GM21529 (cell line): ENCODE measurements at regions not wholly inside any gene's neighbourhood (a gene's known extent, or its start where the extent isn't known, plus 50 kb on each side); places are given as distances from the start of the nearest gene placed in this dataset.
"Not testable (repeated sequence)": the region's sequence is repeated elsewhere in the genome, so short reads cannot be mapped to it uniquely, and the experiment has no call there.

Experiments
- ATAC-seq: cut with Tn5 transposase; IDR thresholded peaks from one replicate; pipeline ENCODE4 v1.9.1; 2021; ENCODE audit not compliant: unreplicated experiment

GRCh38 chr12:72148709-72149108, 123.5 kb upstream of the TRHDE start:
- ATAC-seq: no peak

- no peak for ATAC-seq
Measured at GRCh38 chr12:72162875-72163274, 109.3 kb upstream of the TRHDE start.

GRCh38 chr12:72168851-72169250, 103.3 kb upstream of the TRHDE start:
- ATAC-seq: no peak

DNA sequence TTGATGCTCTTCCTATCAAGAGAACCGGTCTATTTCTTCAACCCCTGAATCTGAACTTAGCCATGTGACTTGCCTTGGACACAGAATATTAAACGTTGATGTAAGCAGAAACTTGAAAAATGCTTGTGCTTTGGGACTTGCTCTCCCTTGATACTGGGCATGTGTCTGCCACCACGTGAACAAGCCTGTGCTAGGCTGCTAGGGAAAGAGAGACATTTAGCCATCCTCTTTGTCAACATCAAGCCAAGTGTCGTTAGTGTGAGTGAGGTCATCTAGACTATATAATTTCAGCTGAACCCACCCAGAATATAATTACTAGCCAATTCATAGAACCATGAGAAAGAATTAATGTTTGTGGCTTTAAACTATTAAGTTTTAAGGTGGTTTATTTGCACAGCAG, 98.2 kb upstream of the TRHDE start:
- no peak for ATAC-seq

DNA sequence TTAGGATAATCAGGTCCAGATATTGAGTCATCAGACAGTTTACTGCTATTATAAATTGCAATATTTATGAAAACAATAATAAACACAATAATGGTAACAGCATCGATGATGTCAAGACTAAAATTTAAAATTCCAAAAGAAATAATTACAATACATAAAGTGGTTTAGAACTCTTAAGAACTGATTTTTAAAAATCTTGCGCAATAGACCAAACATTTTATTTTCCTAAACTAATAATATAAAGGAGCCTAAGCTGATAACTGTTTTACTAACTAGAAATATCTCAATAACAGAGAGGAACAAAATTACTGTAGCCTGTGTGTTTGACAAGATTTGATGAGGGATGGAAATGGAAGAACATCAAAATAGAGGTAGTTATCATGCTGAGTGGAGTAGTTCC, 93.9 kb upstream of the TRHDE start:
- no peak for ATAC-seq

DNA sequence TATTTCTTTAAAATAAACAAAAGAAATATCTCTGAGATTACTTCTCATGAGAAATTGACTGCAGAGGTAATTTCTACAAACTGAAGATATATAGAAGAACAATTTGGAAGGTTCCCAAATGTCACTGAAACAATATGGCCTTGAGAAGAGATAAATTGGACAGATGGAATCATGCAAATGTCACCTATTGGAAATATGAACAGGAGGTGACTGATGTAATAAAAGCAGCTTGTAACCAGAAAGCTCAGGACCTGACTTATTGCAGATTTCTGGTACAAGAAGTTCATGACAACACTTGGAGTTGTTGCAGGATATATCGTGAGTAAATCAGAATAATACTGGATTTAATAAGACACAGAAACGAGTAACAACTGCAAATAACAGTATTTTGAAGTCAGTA, 93.3 kb upstream of the TRHDE start:
- no peak for ATAC-seq

GRCh38 chr12:72179841-72180240, 92.3 kb upstream of the TRHDE start:
- no peak for ATAC-seq

DNA sequence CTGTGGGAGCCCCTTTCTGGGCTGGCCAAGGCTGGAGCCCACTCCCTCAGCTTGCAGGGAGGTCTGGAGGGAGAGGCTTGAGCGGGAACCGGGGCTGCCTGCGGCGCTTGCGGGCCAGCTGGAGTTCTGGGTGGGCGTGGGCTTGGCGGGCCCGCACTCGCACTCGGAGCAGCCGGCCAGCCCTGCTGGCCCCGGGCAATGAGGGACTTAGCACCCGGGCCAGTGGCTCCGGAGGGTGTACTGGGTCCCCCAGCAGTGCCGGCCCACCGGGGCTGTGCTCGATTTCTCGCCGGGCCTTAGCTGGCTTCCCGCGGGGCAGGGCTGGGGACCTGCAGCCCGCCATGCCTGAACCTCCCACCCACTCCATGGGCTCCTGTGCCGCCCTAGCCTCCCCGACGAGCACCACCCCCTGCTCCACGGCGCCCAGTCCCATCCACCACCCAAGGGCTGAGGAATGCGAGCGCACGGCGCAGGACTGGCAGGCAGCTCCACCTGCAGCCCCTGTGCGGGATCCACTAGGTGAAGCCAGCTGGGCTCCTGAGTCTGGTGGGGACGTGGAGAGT, 87.1 kb upstream of the TRHDE start:
- not testable (repeated sequence) for ATAC-seq

DNA sequence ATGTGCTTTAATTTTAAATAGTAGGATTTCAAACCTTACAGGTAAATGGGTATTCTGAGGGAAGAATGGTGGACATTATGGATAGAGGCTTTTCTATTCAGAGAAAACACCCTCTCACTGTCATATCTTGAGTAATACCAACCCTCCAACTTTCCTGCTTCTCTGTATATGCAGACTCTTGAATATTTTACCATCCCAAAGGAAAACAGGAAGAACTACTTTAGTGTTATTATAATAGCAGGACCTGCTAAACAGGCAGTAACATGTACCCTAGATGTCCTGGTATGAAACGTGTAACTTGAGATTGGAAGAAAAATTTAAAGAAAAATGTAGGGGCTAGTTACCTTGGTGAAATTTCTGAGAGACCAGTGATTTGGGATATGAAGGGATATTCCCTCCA, 82.9 kb upstream of the TRHDE start:
- no peak for ATAC-seq

DNA sequence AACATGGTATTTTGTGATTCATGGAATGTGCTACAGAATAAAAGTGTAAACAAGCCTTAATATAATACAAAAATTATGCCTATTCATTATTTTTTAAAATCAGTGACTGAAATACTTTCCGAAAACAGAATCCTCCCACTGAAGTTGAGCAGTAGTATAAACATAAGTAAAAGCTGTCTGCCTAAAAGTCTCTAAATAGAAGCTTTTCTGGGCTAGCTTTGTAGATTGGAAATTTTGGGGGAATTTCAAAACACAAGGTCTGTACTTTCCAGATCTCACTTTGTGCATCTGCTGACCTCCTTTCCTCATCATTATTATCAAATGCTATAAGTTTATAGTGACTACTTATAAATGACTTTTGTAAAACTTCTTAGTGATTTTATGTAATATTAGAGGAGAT, 80.4 kb upstream of the TRHDE start:
- ATAC-seq: peak; percentile 70

GRCh38 chr12:72197790-72198189, 74.4 kb upstream of the TRHDE start:
- no peak for ATAC-seq

DNA sequence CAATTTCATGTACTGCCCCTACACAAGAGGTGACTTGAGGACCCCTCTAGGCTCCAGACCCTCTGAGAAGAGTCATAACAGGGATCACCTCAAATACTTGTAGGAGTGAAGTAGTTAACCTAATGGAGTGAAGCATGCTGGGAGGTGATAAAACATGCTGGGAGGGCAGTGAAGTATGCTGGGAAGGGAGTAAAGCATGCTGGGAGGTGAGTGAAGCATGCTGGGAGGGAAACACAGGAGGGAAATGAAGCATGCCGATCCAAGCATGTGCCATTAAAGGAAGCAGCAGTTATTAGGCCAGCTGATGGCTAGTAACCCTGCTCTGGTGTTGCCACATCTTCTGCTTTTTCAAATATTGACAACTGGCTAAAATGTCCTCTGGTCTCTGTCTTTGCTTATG, 70.7 kb upstream of the TRHDE start:
- no peak for ATAC-seq

DNA sequence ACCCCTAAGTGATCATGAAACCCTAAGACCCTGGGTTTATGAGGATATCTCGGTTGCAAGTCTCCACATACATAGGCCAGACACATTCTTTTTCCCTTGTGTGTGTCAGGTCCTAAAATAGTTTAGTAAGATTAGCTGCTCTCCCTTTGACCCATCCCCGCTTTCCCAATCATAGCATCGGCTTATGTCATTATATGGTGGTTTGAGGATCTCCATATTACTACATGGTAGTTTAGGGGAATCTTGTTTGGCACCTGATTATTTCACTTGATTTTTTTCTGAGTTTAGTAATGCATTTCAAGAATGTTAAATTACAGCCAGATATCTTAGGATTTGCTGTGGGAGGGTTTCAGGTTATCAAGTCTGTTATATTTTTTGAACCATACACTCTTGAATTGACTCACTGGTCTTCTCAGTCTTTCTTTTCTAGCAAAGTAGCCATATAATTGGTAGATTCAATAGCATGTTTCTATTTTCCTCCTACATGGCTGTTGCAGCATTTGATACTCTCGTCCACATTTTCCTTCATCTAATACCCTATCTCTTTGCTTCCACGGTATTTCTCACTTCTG, 68.3 kb upstream of the TRHDE start:
- ATAC-seq: no peak

DNA sequence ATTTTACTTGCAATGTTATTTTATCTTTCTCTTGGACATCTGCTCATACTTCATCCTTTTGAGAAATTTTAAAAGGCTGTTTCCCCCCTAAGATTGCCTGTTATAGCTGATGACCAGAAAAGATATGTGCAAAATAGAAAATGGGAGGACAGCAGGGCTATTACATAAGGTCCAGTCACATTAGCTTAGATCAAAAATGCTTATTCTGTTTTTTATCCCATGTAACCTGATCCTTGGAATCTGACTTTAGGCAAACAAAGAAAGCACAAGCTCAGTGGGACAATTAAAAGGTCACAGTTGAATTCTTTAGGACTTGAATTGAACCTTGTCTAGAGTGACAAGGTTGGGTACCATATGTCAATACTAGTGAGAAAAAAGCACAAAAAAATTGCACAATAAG, 65.1 kb upstream of the TRHDE start:
- no peak for ATAC-seq

DNA sequence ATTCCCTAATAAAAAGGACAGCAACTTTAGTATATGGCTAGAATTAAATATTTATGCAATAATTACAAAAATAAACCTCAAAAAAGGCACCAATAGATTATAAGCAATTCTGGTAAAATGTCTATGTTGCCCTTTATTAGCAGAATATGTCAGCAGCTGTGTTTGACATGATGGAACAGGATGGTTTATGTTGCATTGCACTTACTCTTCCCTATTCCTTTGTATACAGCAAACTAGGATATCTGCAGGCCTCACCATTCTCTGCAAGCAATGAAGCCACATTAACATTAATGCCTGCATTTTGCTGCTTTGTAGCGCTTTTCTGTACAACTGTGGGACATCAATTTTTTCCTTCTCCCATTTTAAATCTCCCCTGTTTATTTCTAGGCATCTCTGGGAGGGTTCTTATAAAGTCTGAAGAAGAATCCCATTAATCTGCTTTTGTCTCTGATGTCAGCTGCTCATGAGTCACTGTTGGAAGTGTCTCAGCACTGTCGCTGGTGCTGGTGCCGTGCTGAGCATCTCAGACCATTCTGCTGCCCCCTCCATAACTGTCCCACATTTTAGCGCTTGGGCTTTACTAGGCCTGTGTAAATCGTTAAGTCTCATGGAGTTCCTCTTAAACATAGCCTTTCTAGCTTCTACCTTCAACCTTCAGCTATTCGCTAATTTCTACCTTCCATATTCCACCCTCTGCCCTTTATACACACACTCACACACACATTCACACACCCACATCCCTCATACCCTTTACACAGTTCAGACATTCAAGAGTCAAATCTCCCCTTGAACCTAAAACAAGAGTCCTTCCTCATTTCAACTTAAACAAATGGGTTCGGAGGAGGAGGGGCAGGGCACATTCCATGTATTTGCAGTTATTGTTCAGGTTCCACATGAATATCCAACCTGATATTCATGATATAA, 64.4 kb upstream of the TRHDE start:
- no peak for ATAC-seq

DNA sequence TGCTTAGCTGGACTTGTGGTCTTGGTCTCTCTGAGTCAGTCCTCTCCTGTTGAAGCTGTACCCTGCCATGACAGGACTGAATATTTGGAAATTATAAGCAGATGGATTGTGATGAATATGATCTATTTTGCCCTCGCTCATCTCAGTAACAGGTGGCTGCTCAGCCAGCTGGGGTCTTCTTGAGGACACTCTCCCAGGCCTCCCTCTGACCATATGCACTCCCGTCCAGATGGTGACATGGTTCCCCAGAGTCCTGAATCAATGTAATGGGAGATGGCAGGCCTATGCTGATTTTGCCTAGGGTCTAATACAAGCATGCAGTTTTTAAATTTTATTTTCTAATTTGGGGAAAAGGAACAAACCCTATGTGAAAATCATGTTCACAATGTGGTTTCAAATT, 63.1 kb upstream of the TRHDE start:
- no peak for ATAC-seq

DNA sequence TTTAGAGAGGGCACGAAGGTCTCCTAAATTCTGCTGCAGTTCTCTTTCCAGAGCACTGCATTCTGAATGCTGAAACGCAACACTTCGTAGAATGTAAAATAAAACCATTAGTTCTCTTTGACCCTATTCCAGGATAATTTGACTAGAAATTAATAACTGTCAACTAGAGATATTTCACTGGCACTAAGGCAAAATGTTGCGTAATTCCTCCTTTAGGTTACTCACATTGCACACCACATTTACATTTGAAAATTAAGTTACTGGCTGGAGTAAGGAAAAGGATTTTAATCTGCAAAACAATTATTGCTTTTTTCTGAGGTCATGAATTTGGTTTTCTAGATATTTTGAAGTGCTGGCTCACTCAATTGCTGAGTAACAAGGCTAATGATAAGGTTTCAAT, 58.0 kb upstream of the TRHDE start:
- ATAC-seq: no peak

GRCh38 chr12:72215287-72215686, 56.9 kb upstream of the TRHDE start:
- ATAC-seq: not testable (repeated sequence)

- no peak for ATAC-seq
Measured at GRCh38 chr12:72219937-72220336, 52.2 kb upstream of the TRHDE start.
